ENCODE measurements at regions not wholly inside any gene's neighbourhood (a gene's known extent, or its start where the extent isn't known, plus 50 kb on each side); places are given as distances from the start of the nearest gene placed in this dataset.

DNA sequence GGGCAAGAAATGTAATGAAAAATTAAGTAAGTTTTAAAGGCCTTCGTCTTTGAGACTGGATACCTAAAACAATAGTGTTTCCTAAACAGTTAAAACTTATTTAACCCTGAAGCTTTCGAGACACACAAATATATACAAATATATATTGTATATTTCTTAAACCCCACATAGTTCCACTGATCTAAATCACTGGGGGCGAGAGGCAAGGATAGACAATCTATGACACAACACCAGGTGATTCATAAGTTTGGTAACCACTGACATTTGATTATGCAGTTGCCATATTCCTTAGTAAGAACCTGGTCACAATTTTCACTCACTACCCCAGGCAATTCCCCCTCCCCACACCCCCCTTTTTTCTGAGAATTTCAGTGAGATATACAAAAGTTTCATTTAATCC, 55.3 kb upstream of the BOLA1 start:
- TF ChIP-seq, protein P1, sequence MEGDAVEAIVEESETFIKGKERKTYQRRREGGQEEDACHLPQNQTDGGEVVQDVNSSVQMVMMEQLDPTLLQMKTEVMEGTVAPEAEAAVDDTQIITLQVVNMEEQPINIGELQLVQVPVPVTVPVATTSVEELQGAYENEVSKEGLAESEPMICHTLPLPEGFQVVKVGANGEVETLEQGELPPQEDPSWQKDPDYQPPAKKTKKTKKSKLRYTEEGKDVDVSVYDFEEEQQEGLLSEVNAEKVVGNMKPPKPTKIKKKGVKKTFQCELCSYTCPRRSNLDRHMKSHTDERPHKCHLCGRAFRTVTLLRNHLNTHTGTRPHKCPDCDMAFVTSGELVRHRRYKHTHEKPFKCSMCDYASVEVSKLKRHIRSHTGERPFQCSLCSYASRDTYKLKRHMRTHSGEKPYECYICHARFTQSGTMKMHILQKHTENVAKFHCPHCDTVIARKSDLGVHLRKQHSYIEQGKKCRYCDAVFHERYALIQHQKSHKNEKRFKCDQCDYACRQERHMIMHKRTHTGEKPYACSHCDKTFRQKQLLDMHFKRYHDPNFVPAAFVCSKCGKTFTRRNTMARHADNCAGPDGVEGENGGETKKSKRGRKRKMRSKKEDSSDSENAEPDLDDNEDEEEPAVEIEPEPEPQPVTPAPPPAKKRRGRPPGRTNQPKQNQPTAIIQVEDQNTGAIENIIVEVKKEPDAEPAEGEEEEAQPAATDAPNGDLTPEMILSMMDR (conservative IDR thresholded peaks at IDR 0.05; ENCODE audit: low read length), result no peak
- no peak for TF ChIP-seq EZH2phosphoT487 (IDR thresholded peaks at IDR 0.05; ENCODE audit: borderline replicate concordance, low read depth, low read length)
